ENCODE measurements at regions not wholly inside any gene's neighbourhood (a gene's known extent, or its start where the extent isn't known, plus 50 kb on each side); places are given as distances from the start of the nearest gene placed in this dataset.

DNA sequence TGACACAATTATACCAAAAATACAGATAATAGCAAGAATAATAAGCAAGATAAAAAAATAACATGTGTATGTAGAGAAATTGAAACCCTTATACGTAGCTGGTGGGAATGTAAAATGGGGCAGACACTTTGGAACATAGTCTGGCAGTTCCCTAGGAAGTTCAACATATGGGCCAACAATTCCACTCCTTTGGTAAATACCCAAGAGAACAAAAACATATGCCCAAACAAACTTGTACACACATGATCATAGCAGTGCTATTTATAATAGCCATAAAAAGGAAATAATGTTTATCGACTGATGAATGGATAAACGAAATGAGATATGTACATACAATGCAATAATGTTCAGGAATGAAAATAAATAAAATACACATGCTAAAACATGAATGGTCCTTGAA lies 462.4 kb upstream of the SORCS1 start:
- Histone ChIP-seq H3K4me3 (ENCODE audit: low read depth, low read length) (no peak overlapping the region), H3K36me3 (ENCODE audit: control insufficient read depth, insufficient read depth, low read length) (no peaks in the 10 kb centered on the region), H3K27me3 (ENCODE audit: control insufficient read depth, insufficient read depth, low read length) (no peaks in the 10 kb centered on the region)
- no peak for DNase-seq (ENCODE audit: low read depth)
- TF ChIP-seq, protein P1, sequence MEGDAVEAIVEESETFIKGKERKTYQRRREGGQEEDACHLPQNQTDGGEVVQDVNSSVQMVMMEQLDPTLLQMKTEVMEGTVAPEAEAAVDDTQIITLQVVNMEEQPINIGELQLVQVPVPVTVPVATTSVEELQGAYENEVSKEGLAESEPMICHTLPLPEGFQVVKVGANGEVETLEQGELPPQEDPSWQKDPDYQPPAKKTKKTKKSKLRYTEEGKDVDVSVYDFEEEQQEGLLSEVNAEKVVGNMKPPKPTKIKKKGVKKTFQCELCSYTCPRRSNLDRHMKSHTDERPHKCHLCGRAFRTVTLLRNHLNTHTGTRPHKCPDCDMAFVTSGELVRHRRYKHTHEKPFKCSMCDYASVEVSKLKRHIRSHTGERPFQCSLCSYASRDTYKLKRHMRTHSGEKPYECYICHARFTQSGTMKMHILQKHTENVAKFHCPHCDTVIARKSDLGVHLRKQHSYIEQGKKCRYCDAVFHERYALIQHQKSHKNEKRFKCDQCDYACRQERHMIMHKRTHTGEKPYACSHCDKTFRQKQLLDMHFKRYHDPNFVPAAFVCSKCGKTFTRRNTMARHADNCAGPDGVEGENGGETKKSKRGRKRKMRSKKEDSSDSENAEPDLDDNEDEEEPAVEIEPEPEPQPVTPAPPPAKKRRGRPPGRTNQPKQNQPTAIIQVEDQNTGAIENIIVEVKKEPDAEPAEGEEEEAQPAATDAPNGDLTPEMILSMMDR (IDR thresholded peaks at IDR 0.05; ENCODE audit: insufficient read depth, low read length, poor library complexity, severe bottlenecking): no peak

DNA sequence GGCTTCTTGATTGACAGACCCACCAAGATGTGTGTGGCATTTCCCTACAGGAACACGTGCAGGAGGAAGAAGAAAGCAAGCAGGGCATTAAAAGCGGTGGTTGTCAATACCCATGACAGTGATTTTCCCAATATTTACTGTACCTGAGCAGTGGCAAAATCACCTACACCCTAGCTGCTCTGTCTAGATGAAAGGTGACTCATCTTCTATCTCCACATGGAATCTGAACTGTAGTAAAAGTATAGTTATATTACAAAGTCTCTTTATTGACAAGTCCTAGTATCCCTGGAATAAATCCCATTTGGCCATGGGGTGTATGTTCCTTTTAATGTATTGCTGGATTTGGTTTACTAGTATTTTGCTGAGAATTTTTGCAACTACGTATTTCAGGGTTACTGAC lies 458.8 kb upstream of the SORCS1 start:
- no peak for DNase-seq (ENCODE audit: low read depth)
- Histone ChIP-seq H3K27me3 (ENCODE audit: control insufficient read depth, insufficient read depth, low read length) (no peaks in the 10 kb centered on the region), H3K36me3 (ENCODE audit: control insufficient read depth, insufficient read depth, low read length) (no peaks in the 10 kb centered on the region), H3K4me3 (ENCODE audit: low read depth, low read length) (no peak overlapping the region)
- TF ChIP-seq, protein P1 (IDR thresholded peaks at IDR 0.05; ENCODE audit: insufficient read depth, low read length, poor library complexity, severe bottlenecking): no peak

DNA sequence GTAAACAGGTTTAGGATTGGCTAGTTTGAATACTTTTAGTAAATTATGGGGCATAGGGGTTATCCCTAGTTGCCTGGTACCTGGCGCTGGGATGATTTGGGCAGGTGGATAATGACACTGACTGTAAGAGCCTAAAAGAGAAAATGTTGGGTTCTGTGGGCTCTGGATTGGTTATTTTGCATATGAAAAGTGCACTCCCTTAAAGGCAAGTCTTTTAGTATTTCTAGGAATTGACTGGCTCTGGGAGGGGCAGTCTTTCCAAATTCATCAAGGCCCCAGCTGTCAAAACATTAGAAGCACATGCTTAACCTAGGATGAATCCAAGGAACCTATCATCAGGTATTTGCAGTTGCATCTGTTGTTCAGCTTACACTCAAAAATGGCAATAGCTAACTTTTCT lies 454.6 kb upstream of the SORCS1 start:
- DNase-seq (ENCODE audit: low read depth): no peak
- Histone ChIP-seq H3K27me3 (ENCODE audit: control insufficient read depth, insufficient read depth, low read length) (no peaks in the 10 kb centered on the region), H3K4me3 (ENCODE audit: low read depth, low read length) (no peak overlapping the region), H3K36me3 (ENCODE audit: control insufficient read depth, insufficient read depth, low read length) (no peaks in the 10 kb centered on the region)
- TF ChIP-seq, protein P1 (IDR thresholded peaks at IDR 0.05; ENCODE audit: insufficient read depth, low read length, poor library complexity, severe bottlenecking): no peak

DNA sequence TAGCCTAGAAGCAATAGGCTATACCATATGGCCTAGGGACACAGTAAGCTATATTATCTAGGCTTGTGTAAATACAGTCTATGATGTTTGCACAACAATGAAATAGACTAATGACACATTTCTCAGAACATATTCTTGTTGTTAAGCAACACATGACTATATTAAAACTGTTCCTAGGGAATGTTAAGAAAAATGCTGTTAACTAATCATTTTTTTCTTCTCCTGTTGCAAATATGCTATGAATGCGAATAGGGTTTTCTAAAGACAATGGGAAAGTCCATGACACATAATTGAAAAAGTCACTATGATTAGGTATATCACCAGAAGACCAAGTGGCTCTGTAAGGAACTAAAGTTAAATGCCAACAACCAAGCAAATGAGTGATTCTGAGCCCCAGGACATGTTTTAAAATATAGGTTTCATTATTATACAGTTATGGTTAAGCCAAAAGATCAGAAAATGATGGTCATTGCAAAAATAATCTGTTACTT lies 454.0 kb upstream of the SORCS1 start:
- Histone ChIP-seq H3K36me3 (ENCODE audit: control insufficient read depth, insufficient read depth, low read length) (no peaks in the 10 kb centered on the region), H3K27me3 (ENCODE audit: control insufficient read depth, insufficient read depth, low read length) (no peaks in the 10 kb centered on the region), H3K4me3 (ENCODE audit: low read depth, low read length) (no peak overlapping the region)
- no peak for DNase-seq (ENCODE audit: low read depth)
- TF ChIP-seq, protein P1 (IDR thresholded peaks at IDR 0.05; ENCODE audit: insufficient read depth, low read length, poor library complexity, severe bottlenecking): no peak

DNA sequence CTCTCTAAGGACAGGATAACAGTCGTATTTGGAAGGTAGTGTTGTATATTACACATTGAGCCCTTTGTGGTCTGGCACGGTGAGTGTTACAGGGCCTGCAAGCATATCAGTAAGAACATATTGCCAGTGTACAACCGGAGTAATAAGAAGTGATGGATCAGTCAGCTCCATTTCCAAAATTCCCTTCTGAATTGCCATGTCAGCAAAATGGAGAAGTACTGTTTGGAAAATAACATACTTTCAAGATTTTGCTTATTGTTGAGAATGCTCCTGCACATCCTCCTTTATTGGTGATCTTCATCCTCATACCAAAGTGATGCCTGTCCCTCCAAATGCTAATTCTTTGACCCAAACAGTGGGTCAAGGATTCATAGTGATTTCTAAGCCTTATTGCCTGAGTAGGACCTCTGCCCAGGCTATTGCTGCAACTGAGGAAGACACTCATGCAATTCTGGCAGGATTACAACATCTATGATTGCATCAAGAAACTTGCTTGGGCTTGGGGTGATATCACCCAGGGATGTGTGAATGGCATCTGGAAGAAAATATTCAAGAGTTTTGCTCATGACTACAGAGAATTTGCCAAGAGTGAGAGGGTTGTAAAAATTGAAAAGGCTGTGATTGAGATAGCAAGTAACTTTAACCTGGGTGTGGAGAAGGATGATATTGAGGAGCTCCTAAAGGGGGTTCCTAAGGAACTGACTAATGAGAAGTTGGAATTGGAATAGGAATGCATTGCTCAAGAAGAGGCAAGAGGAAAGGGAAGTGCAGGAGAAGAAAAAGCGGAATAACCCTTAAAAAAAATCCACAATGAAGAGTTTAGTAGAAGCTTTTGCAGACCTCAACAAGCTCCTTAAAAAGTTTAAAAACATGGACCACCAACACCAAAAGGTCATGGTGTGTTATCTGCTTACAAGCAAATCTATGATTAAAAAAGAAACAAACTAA lies 452.2 kb upstream of the SORCS1 start:
- H3K36me3 ChIP-seq (ENCODE audit: control insufficient read depth, insufficient read depth, low read length): no peaks in the 10 kb centered on the region

More for the DNA sequence above, 452.2 kb upstream of the SORCS1 start:
- DNase-seq (ENCODE audit: low read depth): no peak
- TF ChIP-seq, protein P1 (IDR thresholded peaks at IDR 0.05; ENCODE audit: insufficient read depth, low read length, poor library complexity, severe bottlenecking): no peak
- no peaks in the 10 kb centered on the region for H3K27me3 ChIP-seq (ENCODE audit: control insufficient read depth, insufficient read depth, low read length)
- no peak overlapping the region for H3K4me3 ChIP-seq (ENCODE audit: low read depth, low read length)
